ENCODE measurements at regions not wholly inside any gene's neighbourhood (a gene's known extent, or its start where the extent isn't known, plus 50 kb on each side); places are given as distances from the start of the nearest gene placed in this dataset.

- TF ChIP-seq MAFK (IDR thresholded peaks at IDR 0.05; ENCODE audit: low read depth, low read length) (no peak), HDAC2 (IDR thresholded peaks at IDR 0.05; ENCODE audit: borderline replicate concordance in 1 of 2, low read depth in 2 of 2, low read length in 2 of 2) (no peak), GABPA (IDR thresholded peaks at IDR 0.05; ENCODE audit: borderline replicate concordance, insufficient read depth, low read length) (no peak), POLR2A (IDR thresholded peaks at IDR 0.05; ENCODE audit: control extremely low read depth in 1 of 2, low read depth in 2 of 2, low read length in 2 of 2) (no peak)
Observed at GRCh38 chr6:133774356-133774755, 114.6 kb upstream of the TCF21 start.

All from H1 (cell line).